HG03159 (cell line): ENCODE measurements at regions not wholly inside any gene's neighbourhood (a gene's known extent, or its start where the extent isn't known, plus 50 kb on each side); places are given as distances from the start of the nearest gene placed in this dataset.
"Not testable (repeated sequence)": the region's sequence is repeated elsewhere in the genome, so short reads cannot be mapped to it uniquely, and the experiment has no call there.

Experiments used
- ATAC-seq: cut with Tn5 transposase; IDR thresholded peaks from one replicate; pipeline ENCODE4 v1.9.1; 2021; ENCODE audit warnings: mild to moderate bottlenecking, moderate library complexity; ENCODE audit not compliant: unreplicated experiment

- ATAC-seq, result no peak
These were observed 113.7 kb downstream of the IGLL1 start for GRCh38 chr22:23466351-23466750.

GRCh38 chr22:23464796-23465195 is 115.3 kb downstream of the IGLL1 start:
- not testable (repeated sequence) for ATAC-seq

- not testable (repeated sequence) for ATAC-seq
These were observed 119.5 kb downstream of the IGLL1 start for GRCh38 chr22:23460517-23461031.

- ATAC-seq, result not testable (repeated sequence)
These were observed 120.2 kb downstream of the IGLL1 start for GRCh38 chr22:23459645-23460516.

- no peak for ATAC-seq
These were observed 121.2 kb downstream of the IGLL1 start for GRCh38 chr22:23458663-23459541.

- no peak for ATAC-seq
These were observed 122.6 kb downstream of the IGLL1 start for GRCh38 chr22:23457380-23457985.

- not testable (repeated sequence) for ATAC-seq
These were observed 123.3 kb downstream of the IGLL1 start for GRCh38 chr22:23456666-23457379.

GRCh38 chr22:23454345-23454744 is 125.7 kb downstream of the IGLL1 start:
- not testable (repeated sequence) for ATAC-seq

- ATAC-seq, result no peak
These were observed 126.8 kb downstream of the IGLL1 start for GRCh38 chr22:23453277-23453676.

GRCh38 chr22:23452231-23453010 is 127.7 kb downstream of the IGLL1 start:
- ATAC-seq, result no peak

- ATAC-seq, result not testable (repeated sequence)
These were observed 128.4 kb downstream of the IGLL1 start for GRCh38 chr22:23451452-23452230.

GRCh38 chr22:23450821-23451220 is 129.3 kb downstream of the IGLL1 start:
- not testable (repeated sequence) for ATAC-seq

GRCh38 chr22:23450434-23450795 is 129.7 kb downstream of the IGLL1 start:
- ATAC-seq, result no peak

- ATAC-seq, result not testable (repeated sequence)
These were observed 130.2 kb downstream of the IGLL1 start for GRCh38 chr22:23449748-23450433.

GRCh38 chr22:23448499-23449288 is 131.4 kb downstream of the IGLL1 start:
- not testable (repeated sequence) for ATAC-seq

- ATAC-seq, result no peak
These were observed 133.2 kb downstream of the IGLL1 start for GRCh38 chr22:23446796-23447350.

GRCh38 chr22:23446194-23446593 is 133.9 kb downstream of the IGLL1 start:
- not testable (repeated sequence) for ATAC-seq
